ENCODE measurements at regions not wholly inside any gene's neighbourhood (a gene's known extent, or its start where the extent isn't known, plus 50 kb on each side); places are given as distances from the start of the nearest gene placed in this dataset.

- TF ChIP-seq POLR2A (IDR thresholded peaks at IDR 0.05) (no peak), CTCF (IDR thresholded peaks at IDR 0.05) (no peak), POLR2AphosphoS5 (IDR thresholded peaks at IDR 0.05) (no peak)
These were observed 83.7 kb downstream of the BOD1 start for GRCh38 chr5:173532689-173533250.
